SJCRH30 (cell line): ENCODE measurements at regions not wholly inside any gene's neighbourhood (a gene's known extent, or its start where the extent isn't known, plus 50 kb on each side); places are given as distances from the start of the nearest gene placed in this dataset.

ENCODE experiments used
- DNase-seq, 2 experiments: peaks; one replicate each; pipeline ENCODE4 v3.0.0-alpha.2; 2015 to 2020
- H3K27ac ChIP-seq: fragments of 250-450 bp; sonication (Bioruptor Pico); 2 replicates; pipeline ENCODE4 v1.5.1; 2020; ENCODE audit warnings: mild to moderate bottlenecking, moderate library complexity
- H3K27me3 ChIP-seq: fragments of 250-450 bp; sonication (Bioruptor Pico); 2 replicates; pipeline ENCODE4 v1.5.1; 2020; ENCODE audit warnings: mild to moderate bottlenecking, moderate library complexity
- H3K36me3 ChIP-seq: fragments of 250-450 bp; sonication (Bioruptor Pico); 2 replicates; pipeline ENCODE4 v1.5.1; 2020; ENCODE audit warnings: mild to moderate bottlenecking, moderate library complexity
- H3K4me1 ChIP-seq: fragments of 250-450 bp; sonication (Bioruptor Pico); 2 replicates; pipeline ENCODE4 v1.5.1; 2020; ENCODE audit warnings: mild to moderate bottlenecking, moderate library complexity
- H3K4me3 ChIP-seq: fragments of 250-450 bp; sonication (Bioruptor Pico); 2 replicates; pipeline ENCODE4 v1.5.1; 2020; ENCODE audit warnings: mild to moderate bottlenecking, moderate library complexity
- H3K9me3 ChIP-seq: fragments of 250-450 bp; sonication (Bioruptor Pico); replicated peaks from 2 replicates; pipeline ENCODE4 v1.5.1; 2020; ENCODE audit warnings: mild to moderate bottlenecking, moderate library complexity

GRCh38 chr6:19632230-19632629 lies 204.9 kb upstream of the ID4 start:
- H3K27me3 ChIP-seq: no peaks in the 10 kb centered on the region
- no peak overlapping the region for H3K27ac ChIP-seq
- H3K36me3 ChIP-seq: no peaks in the 10 kb centered on the region
- H3K9me3 ChIP-seq: no peaks in the 10 kb centered on the region
- no peak overlapping the region for H3K4me3 ChIP-seq
- no peak for DNase-seq
- H3K4me1 ChIP-seq: no peaks in the 10 kb centered on the region

DNA sequence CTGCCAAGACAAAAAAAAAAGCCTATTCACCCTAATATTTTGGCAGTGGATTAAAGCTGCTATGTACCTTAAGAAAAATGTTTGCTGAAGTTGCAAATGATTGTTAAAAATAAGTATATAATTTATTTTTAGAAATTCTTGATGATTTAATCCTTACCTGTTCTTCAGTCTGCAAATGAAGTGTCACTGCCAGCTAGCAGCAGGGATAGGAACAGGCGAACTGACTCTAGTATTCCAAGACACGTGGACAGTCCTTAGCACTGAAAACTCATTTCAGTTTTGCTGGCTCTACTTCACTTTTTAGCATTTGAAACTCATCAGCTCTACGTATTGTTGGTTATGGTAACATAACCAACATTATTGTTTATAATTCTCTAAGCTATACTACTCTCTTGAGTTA lies 204.4 kb upstream of the ID4 start:
- no peaks in the 10 kb centered on the region for H3K36me3 ChIP-seq
- no peaks in the 10 kb centered on the region for H3K27me3 ChIP-seq
- H3K4me3 ChIP-seq: no peak overlapping the region
- H3K9me3 ChIP-seq: no peaks in the 10 kb centered on the region
- DNase-seq: no peak
- H3K4me1 ChIP-seq: no peaks in the 10 kb centered on the region
- no peak overlapping the region for H3K27ac ChIP-seq

DNA sequence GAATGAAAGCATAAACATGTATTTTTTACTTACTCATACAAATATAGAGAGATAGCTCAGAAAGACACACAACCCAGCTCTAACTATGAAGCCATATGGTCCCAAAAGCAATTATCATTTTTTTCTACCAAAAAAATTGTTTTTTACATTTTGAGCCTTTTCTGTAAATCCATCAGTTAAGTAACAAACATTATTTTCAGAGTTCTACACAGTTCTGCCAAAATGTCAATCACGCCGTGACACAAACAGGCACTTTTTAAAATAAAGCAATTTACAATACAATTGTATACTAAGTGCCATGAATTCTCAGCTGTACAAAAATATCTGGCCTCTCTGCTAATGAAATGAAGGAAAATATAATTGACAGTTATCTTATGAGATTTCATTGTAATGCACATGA lies 201.4 kb upstream of the ID4 start:
- H3K27ac ChIP-seq: no peak overlapping the region
- no peak overlapping the region for H3K4me3 ChIP-seq
- no peaks in the 10 kb centered on the region for H3K27me3 ChIP-seq
- no peaks in the 10 kb centered on the region for H3K36me3 ChIP-seq
- H3K9me3 ChIP-seq: no peaks in the 10 kb centered on the region
- no peak for DNase-seq
- no peaks in the 10 kb centered on the region for H3K4me1 ChIP-seq

DNA sequence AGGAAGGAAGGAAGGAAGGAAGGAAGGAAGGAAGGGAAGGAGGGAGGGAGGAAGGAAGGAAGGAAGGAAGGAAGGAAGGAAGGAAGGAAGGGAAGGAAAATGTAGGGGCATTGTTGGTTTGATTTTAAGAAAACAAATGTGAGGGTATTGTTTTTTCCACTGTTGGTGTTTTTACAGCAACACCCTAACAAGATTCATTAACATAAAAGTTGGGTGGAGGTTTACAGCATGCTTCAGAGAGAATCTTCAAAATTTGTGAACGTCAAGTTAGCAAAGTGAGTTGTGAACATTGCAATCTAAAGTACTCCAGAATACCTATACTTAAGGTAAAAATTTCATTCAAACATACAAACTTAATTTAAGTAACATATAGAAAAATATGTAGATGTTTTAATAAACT lies 200.2 kb upstream of the ID4 start:
- Histone ChIP-seq H3K36me3 (no peaks in the 10 kb centered on the region), H3K4me1 (no peaks in the 10 kb centered on the region), H3K27ac (no peak overlapping the region), H3K27me3 (no peaks in the 10 kb centered on the region), H3K9me3 (no peaks in the 10 kb centered on the region), H3K4me3 (no peak overlapping the region)
- DNase-seq: no peak

GRCh38 chr6:19638931-19639330 lies 198.2 kb upstream of the ID4 start:
- Histone ChIP-seq H3K36me3 (no peaks in the 10 kb centered on the region), H3K27ac (no peak overlapping the region), H3K9me3 (no peaks in the 10 kb centered on the region), H3K4me3 (no peak overlapping the region), H3K4me1 (no peaks in the 10 kb centered on the region), H3K27me3 (no peaks in the 10 kb centered on the region)
- DNase-seq: no peak

GRCh38 chr6:19643287-19643686 lies 193.9 kb upstream of the ID4 start:
- H3K27me3 ChIP-seq: no peaks in the 10 kb centered on the region
- no peak overlapping the region for H3K27ac ChIP-seq
- H3K4me3 ChIP-seq: no peak overlapping the region
- H3K9me3 ChIP-seq: no peaks in the 10 kb centered on the region
- no peaks in the 10 kb centered on the region for H3K4me1 ChIP-seq
- DNase-seq: no peak
- no peaks in the 10 kb centered on the region for H3K36me3 ChIP-seq

DNA sequence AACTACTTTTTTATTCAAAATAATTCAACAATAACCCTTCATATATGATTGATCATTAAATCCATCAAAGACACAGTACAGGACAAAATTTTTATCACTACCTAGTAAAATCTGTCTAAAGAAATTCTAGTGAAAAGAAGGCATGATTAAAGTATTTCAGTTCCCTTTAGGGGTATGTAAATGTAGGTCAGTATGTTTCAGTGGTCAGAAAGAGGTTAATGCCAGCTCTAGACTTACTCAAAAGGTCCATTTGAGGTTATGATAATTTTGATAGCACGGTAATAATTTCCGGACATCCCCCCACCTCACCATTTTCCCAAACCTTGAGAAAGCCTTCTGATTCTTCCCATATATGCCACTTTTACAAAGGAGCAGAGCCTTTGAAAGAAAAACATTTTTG lies 193.5 kb upstream of the ID4 start:
- H3K27me3 ChIP-seq: no peaks in the 10 kb centered on the region
- H3K36me3 ChIP-seq: no peaks in the 10 kb centered on the region
- H3K27ac ChIP-seq: no peak overlapping the region
- H3K9me3 ChIP-seq: no peaks in the 10 kb centered on the region
- no peak overlapping the region for H3K4me3 ChIP-seq
- no peaks in the 10 kb centered on the region for H3K4me1 ChIP-seq
- DNase-seq: no peak

DNA sequence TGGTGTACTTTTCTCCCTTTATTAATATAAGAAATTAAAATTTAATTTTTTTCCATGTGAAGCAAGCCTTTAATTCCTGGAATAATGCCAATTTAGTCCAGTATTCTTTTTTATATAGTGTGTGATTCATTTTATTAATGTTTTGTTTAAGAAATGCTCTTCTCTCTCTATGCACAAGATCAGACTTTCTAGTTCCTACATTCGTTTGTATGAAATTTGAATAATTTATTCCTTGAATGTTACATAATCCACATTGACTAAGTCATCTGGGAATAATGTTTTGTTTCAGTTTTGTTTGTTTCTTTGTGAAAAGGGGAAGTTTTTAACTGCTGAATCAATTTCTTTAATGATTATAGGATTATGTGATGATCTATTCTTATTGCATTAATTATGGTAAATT lies 181.4 kb upstream of the ID4 start:
- Histone ChIP-seq H3K27ac (no peak overlapping the region), H3K4me1 (no peaks in the 10 kb centered on the region), H3K9me3 (no peaks in the 10 kb centered on the region), H3K4me3 (no peak overlapping the region), H3K36me3 (no peaks in the 10 kb centered on the region), H3K27me3 (no peaks in the 10 kb centered on the region)
- DNase-seq: no peak

DNA sequence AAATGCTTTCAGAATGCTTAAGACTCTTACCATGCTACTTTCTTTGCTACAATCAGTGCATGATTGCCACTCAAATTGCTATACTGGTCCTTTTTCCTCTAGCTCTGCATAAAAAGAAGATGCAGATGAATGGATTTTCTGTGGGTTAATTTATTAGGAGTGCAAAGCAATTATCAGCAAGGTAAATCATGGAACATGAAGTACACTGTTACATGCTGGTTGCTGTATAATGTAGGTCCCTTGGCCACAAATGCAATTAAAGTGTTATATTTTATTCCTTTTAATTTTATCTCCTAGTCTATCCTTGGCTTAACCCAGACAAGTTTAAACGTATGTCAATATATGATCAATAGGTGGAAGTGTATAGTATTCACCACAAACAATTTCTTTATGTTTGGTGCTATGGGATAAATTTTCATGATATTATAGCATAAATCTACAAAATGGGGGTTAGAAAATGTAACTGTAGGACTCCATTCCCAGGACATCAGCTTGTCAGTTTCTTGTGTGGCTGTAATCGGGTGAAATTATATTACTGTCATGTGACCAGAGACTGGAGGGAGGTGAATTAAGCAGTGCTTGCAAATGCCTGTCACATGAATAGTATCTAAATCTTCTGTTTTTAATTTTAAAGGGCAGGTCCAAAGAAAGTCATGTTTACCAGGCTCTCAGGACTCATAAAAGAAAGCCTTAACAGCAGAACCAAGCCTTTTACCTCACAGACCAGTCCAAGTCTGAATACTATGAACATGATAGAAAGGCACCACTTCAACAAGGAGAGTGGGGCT lies 176.9 kb upstream of the ID4 start:
- no peak for DNase-seq
- H3K27me3 ChIP-seq: no peaks in the 10 kb centered on the region

GRCh38 chr6:19662911-19663310 lies 174.3 kb upstream of the ID4 start:
- H3K4me3 ChIP-seq: no peak overlapping the region
- H3K9me3 ChIP-seq: no peaks in the 10 kb centered on the region
- no peak for DNase-seq
- H3K4me1 ChIP-seq: no peaks in the 10 kb centered on the region
- no peaks in the 10 kb centered on the region for H3K36me3 ChIP-seq
- H3K27me3 ChIP-seq: no peaks in the 10 kb centered on the region
- H3K27ac ChIP-seq: no peak overlapping the region

More for the DNA sequence above, 176.9 kb upstream of the ID4 start:
- Histone ChIP-seq H3K4me1 (no peaks in the 10 kb centered on the region), H3K36me3 (no peaks in the 10 kb centered on the region), H3K9me3 (no peaks in the 10 kb centered on the region), H3K27ac (no peak overlapping the region), H3K4me3 (no peak overlapping the region)

GRCh38 chr6:19663479-19663878 lies 173.7 kb upstream of the ID4 start:
- no peaks in the 10 kb centered on the region for H3K36me3 ChIP-seq
- H3K4me1 ChIP-seq: no peaks in the 10 kb centered on the region
- no peak overlapping the region for H3K4me3 ChIP-seq
- no peak overlapping the region for H3K27ac ChIP-seq
- no peak for DNase-seq
- H3K9me3 ChIP-seq: no peaks in the 10 kb centered on the region
- no peaks in the 10 kb centered on the region for H3K27me3 ChIP-seq

DNA sequence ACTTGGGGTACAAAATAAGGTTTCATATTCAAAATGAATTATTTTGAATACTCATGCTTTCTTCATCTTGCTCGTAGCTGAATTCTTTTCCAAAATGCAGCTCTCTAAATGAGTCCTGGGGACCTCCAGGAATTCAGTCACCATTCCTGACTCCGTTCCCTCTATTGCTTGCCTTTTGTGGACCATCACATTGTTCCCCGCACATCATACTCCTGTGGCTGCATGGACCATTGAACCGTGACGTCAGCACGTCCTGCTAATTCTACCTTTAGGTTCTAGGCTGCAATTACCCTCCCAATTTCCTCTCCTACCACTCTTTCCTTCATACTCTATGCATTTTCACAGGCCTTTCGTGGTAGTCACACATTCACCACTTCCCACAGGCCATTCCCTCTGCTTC lies 173.1 kb upstream of the ID4 start:
- DNase-seq: no peak
- Histone ChIP-seq H3K27ac (no peak overlapping the region), H3K4me3 (no peak overlapping the region)

GRCh38 chr6:19664878-19665612 lies 172.1 kb upstream of the ID4 start:
- Histone ChIP-seq H3K9me3 (no peaks in the 10 kb centered on the region), H3K36me3 (no peaks in the 10 kb centered on the region), H3K4me3 (no peak overlapping the region), H3K27me3 (no peaks in the 10 kb centered on the region), H3K4me1 (no peaks in the 10 kb centered on the region), H3K27ac (no peak overlapping the region)
- DNase-seq: no peak

More for the DNA sequence above, 173.1 kb upstream of the ID4 start:
- Histone ChIP-seq H3K9me3 (no peaks in the 10 kb centered on the region), H3K36me3 (no peaks in the 10 kb centered on the region), H3K27me3 (no peaks in the 10 kb centered on the region), H3K4me1 (no peaks in the 10 kb centered on the region)

DNA sequence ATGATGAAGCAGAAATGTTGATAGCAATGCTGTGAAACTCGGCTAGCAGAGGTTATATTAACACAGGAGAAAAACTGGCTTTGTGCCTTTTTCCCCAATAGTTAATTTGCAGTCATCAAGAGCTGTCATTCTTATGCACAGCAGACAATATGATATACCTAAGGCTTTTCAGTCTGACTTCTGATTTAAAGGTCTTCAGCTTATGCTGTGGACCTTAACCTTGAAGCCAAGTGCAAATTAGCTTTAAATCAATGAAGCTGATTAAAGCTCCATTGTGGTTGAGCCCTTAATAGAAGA lies 171.6 kb upstream of the ID4 start:
- Histone ChIP-seq H3K9me3 (no peaks in the 10 kb centered on the region), H3K36me3 (no peaks in the 10 kb centered on the region), H3K4me3 (no peak overlapping the region), H3K27me3 (no peaks in the 10 kb centered on the region), H3K27ac (no peak overlapping the region), H3K4me1 (no peaks in the 10 kb centered on the region)
- no peak for DNase-seq

- H3K4me3 ChIP-seq: no peak overlapping the region
- H3K36me3 ChIP-seq: no peaks in the 10 kb centered on the region
- no peak for DNase-seq
- no peaks in the 10 kb centered on the region for H3K27me3 ChIP-seq
- no peak overlapping the region for H3K27ac ChIP-seq
- no peaks in the 10 kb centered on the region for H3K4me1 ChIP-seq
- no peaks in the 10 kb centered on the region for H3K9me3 ChIP-seq
Observed at GRCh38 chr6:19668710-19669109, 168.5 kb upstream of the ID4 start.

GRCh38 chr6:19669206-19669605 lies 168.0 kb upstream of the ID4 start:
- Histone ChIP-seq H3K27me3 (no peaks in the 10 kb centered on the region), H3K9me3 (no peaks in the 10 kb centered on the region), H3K36me3 (no peaks in the 10 kb centered on the region), H3K27ac (no peak overlapping the region), H3K4me1 (no peaks in the 10 kb centered on the region), H3K4me3 (no peak overlapping the region)
- DNase-seq: no peak
